ENCODE measurements at regions not wholly inside any gene's neighbourhood (a gene's known extent, or its start where the extent isn't known, plus 50 kb on each side); places are given as distances from the start of the nearest gene placed in this dataset.

GRCh38 chr10:3702569-3702968 is 82.4 kb downstream of the KLF6 start:
- Histone ChIP-seq H2AFZ (ENCODE audit: low read length) (no peak overlapping the region), H3K36me3 (ENCODE audit: insufficient read depth, low read length) (no peaks in the 10 kb centered on the region), H3K4me3 (ENCODE audit: low read depth, low read length, poor library complexity, severe bottlenecking) (no peak overlapping the region), H3K27me3 (ENCODE audit: insufficient read depth, low read length) (no peaks in the 10 kb centered on the region), H3K79me2 (ENCODE audit: insufficient read depth, low read length) (no peaks in the 10 kb centered on the region), H3K4me2 (ENCODE audit: low read length) (no peak overlapping the region), H3K9me2 (ENCODE audit: low read depth, low read length) (no peaks in the 10 kb centered on the region), H3K9ac (ENCODE audit: low read length) (no peak overlapping the region), H3K4me1 (ENCODE audit: insufficient read depth, low read length, severe bottlenecking) (no peaks in the 10 kb centered on the region), H3K9me3 (ENCODE audit: low read length) (no peaks in the 10 kb centered on the region), H3F3A (ENCODE audit: insufficient read depth, low read length) (no peaks in the 10 kb centered on the region), H4K20me1 (ENCODE audit: insufficient read depth, low read length) (no peaks in the 10 kb centered on the region), H3K27ac (ENCODE audit: low read depth, low read length, poor library complexity, severe bottlenecking) (no peak overlapping the region)
- no peak for TF ChIP-seq EZH2 (IDR thresholded peaks at IDR 0.05; ENCODE audit: borderline replicate concordance, low read length)
- no peak for TF ChIP-seq CTCF (IDR thresholded peaks at IDR 0.05; ENCODE audit: low read length)

GRCh38 chr10:3702056-3702546 is 82.9 kb downstream of the KLF6 start:
- no peaks in the 10 kb centered on the region for H3K9me2 ChIP-seq (ENCODE audit: low read depth, low read length)
- H3K4me3 ChIP-seq (ENCODE audit: low read depth, low read length, poor library complexity, severe bottlenecking), result no peak overlapping the region
- no peaks in the 10 kb centered on the region for H3K9me3 ChIP-seq (ENCODE audit: low read length)
- no peaks in the 10 kb centered on the region for H4K20me1 ChIP-seq (ENCODE audit: insufficient read depth, low read length)
- no peaks in the 10 kb centered on the region for H3K4me1 ChIP-seq (ENCODE audit: insufficient read depth, low read length, severe bottlenecking)
- no peak for TF ChIP-seq CTCF (IDR thresholded peaks at IDR 0.05; ENCODE audit: low read length)
- TF ChIP-seq EZH2 (IDR thresholded peaks at IDR 0.05; ENCODE audit: borderline replicate concordance, low read length), result no peak
- no peak overlapping the region for H3K27ac ChIP-seq (ENCODE audit: low read depth, low read length, poor library complexity, severe bottlenecking)
- H3K27me3 ChIP-seq (ENCODE audit: insufficient read depth, low read length), result no peaks in the 10 kb centered on the region
- no peak overlapping the region for H3K9ac ChIP-seq (ENCODE audit: low read length)
- no peaks in the 10 kb centered on the region for H3K36me3 ChIP-seq (ENCODE audit: insufficient read depth, low read length)
- H3K79me2 ChIP-seq (ENCODE audit: insufficient read depth, low read length), result no peaks in the 10 kb centered on the region
- no peak overlapping the region for H3K4me2 ChIP-seq (ENCODE audit: low read length)
- H3F3A ChIP-seq (ENCODE audit: insufficient read depth, low read length), result no peaks in the 10 kb centered on the region
- no peak overlapping the region for H2AFZ ChIP-seq (ENCODE audit: low read length)

GRCh38 chr10:3701491-3701890 is 83.5 kb downstream of the KLF6 start:
- H3K9ac ChIP-seq (ENCODE audit: low read length), result no peak overlapping the region
- no peaks in the 10 kb centered on the region for H3F3A ChIP-seq (ENCODE audit: insufficient read depth, low read length)
- no peaks in the 10 kb centered on the region for H3K27me3 ChIP-seq (ENCODE audit: insufficient read depth, low read length)
- TF ChIP-seq EZH2 (IDR thresholded peaks at IDR 0.05; ENCODE audit: borderline replicate concordance, low read length) (no peak), CTCF (IDR thresholded peaks at IDR 0.05; ENCODE audit: low read length) (no peak)
- no peaks in the 10 kb centered on the region for H4K20me1 ChIP-seq (ENCODE audit: insufficient read depth, low read length)
- no peaks in the 10 kb centered on the region for H3K4me1 ChIP-seq (ENCODE audit: insufficient read depth, low read length, severe bottlenecking)
- H3K27ac ChIP-seq (ENCODE audit: low read depth, low read length, poor library complexity, severe bottlenecking), result no peak overlapping the region
- no peaks in the 10 kb centered on the region for H3K9me3 ChIP-seq (ENCODE audit: low read length)
- no peaks in the 10 kb centered on the region for H3K79me2 ChIP-seq (ENCODE audit: insufficient read depth, low read length)
- H3K4me3 ChIP-seq (ENCODE audit: low read depth, low read length, poor library complexity, severe bottlenecking), result no peak overlapping the region
- H3K4me2 ChIP-seq (ENCODE audit: low read length), result no peak overlapping the region
- H3K9me2 ChIP-seq (ENCODE audit: low read depth, low read length), result no peaks in the 10 kb centered on the region
- H3K36me3 ChIP-seq (ENCODE audit: insufficient read depth, low read length), result no peaks in the 10 kb centered on the region
- H2AFZ ChIP-seq (ENCODE audit: low read length), result no peak overlapping the region
